ENCODE measurements at regions not wholly inside any gene's neighbourhood (a gene's known extent, or its start where the extent isn't known, plus 50 kb on each side); places are given as distances from the start of the nearest gene placed in this dataset.
"Not testable (repeated sequence)": the region's sequence is repeated elsewhere in the genome, so short reads cannot be mapped to it uniquely, and the experiment has no call there.

DNA sequence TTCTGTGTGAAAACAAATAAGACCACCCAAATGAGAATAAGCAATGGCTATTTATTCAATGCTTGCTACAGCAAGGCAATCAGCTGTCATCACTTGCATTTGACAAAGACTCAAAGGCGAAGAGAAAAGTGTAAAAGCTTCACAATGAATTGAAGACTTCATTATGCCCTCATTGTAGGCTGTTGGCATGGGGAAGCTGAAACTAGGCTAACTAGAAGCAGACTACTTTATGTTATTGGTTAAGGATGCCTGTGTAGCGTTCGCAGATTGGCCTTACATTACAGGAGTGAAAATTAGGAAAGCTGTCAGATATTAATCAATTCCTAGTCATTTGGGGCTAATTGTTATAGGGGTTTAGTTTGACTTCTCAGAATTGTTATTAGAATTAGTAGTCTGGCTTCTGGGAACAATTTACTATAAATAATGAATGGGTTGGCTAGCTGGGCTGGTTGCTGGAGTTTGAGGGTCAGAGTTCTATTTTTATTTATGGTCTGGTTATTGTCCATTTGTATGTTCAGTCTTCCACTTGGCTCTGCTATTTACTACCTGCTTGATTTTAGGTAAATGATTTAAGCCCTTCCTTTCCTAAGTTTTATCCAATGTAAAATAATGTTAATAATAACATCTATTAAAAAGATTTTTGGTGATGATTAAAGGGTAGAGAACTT lies 437.2 kb upstream of the SYT4 start:
- no peak for DNase-seq (ENCODE audit: low read depth, low spot score)

- DNase-seq (ENCODE audit: low read depth, low spot score): no peak
Observed at GRCh38 chr18:43719267-43719795, 442.0 kb upstream of the SYT4 start.

- DNase-seq (ENCODE audit: low read depth, low spot score): no peak
Observed at GRCh38 chr18:43720041-43720440, 442.8 kb upstream of the SYT4 start.

DNA sequence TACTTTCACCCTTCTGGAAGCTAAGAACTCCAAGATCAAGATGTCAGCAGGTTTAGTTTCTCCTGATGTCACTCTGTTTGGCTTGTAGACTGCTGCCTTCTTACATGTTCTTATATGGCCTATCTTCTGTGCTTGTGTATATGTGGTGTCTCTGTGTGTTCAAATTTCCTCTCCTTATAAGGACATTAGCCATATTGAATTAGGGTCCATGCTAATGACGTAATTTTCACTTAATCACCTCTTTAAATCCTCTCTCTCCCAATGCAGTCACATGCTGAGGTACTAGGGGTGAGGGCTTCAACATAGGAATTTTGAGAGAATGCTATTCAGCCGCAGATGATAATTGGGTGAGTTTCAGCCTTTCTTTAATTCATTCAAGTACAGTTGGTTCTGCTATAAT lies 458.3 kb upstream of the SYT4 start:
- DNase-seq (ENCODE audit: low read depth, low spot score): no peak

DNA sequence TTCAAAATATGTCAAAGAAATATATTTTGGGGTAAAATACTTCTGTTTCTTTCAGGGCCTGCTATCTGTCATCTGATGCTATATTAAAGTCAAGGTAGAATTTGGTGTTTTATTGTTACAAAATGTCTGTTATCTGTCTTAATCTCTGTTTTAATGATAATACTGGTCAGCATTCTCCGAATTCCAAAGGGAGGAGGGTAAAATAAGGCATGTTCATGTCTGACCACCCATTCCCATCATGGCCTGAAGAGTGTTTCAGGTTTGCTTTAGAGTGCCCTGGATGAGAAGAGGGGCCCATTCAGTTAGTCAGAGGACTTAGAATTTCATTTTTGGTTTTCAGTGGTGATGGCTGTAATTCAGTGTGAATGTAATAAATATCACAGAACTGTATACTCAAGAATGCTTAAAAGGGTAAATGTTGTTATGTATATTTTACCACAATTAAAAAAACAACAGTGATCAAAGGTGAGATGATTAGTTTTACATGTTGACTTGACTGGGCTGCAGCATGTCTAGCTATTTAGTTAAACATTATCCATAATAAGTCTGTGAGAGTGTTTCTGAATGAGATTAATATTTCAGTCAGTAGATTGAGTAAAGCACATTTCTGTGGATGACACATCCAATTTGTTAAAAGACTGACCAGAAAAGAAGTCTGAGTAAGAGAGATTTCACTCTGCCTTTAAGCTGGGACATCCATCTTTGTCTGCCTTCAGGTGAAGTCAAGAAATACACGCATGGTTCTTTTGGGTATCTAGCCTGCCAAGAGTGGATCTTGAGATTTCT lies 467.9 kb upstream of the SYT4 start:
- no peak for DNase-seq (ENCODE audit: low read depth, low spot score)

GRCh38 chr18:43751203-43751602 lies 473.9 kb upstream of the SYT4 start:
- no peak for DNase-seq (ENCODE audit: low read depth, low spot score)

DNA sequence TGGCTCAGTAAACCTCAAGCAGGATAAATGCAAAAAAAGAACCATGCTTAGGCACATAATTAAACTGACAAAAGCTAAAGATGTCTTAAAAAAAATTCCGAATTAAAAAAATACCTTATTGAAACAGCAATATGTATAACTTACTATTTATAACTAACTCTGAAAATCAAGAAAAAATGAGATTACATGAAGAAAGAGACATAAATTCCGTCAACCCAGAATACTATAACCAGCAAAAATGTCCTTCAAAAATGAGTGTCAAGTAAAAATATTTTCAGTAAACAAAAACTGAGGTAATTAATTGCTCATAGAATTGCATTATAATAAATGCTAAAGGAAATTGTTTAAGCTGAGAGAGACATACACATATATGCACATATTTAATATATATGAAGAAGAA lies 474.5 kb upstream of the SYT4 start:
- no peak for DNase-seq (ENCODE audit: low read depth, low spot score)

DNA sequence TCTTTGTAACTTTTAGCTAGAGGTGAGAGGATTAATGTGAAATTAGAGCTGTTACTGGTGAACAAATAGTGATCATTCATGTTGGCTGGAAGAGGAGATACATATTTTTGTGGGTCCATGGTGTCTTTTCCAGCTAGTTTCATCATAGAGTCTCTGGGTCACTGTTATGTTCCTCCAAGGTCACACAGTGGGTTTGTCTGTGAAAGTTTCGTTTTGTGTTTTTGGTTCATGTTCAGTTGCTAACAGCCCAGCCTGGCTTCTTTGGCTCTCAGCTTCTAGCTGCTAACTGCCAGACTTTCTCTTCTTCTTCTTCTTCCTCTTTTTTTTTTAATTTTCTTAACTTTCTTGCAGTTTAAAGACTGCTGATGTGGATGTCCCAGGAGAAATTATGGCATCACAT lies 480.0 kb upstream of the SYT4 start:
- DNase-seq (ENCODE audit: low read depth, low spot score): no peak

GRCh38 chr18:43758734-43759133 lies 481.4 kb upstream of the SYT4 start:
- DNase-seq (ENCODE audit: low read depth, low spot score): no peak

GRCh38 chr18:43760010-43760409 lies 482.7 kb upstream of the SYT4 start:
- no peak for DNase-seq (ENCODE audit: low read depth, low spot score)

DNA sequence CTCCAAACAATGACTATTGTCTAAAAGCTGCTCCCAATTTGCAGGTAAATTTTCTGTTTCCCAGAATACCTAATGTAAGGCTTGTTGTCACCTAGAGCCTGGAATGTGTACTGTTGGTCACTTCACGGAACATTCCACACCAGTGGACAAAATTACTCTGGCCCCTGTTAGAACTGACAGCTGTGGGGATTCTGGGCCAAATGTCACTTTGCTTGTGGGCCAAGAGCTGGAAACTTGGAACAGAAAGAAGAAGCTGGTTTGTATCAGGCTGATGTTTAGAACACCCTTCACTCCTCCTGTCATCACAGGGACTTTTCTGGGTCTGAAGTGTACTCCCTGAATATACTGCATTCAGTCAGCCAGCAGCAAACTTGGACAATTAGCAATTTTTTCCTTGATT lies 495.6 kb upstream of the SYT4 start:
- DNase-seq (ENCODE audit: low read depth, low spot score): no peak

DNA sequence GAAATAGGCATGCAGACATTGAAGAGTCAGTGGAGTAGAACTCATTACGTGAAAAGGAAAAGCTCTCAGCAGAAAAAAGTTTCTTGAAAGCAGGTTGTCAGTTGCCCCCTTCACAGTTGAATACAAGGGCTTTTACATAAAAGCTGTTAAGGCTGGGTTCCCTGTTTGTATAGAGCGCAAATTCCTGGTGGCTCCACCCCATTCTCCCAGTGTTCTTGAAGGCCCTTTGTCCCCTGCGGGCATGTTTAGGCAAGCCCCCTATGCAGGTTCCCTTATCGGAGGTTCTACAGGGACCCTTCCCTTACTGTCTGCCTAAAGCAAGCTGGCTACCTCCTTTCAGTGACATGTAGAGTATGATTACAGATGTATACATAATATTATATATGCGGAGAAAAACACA lies 497.2 kb upstream of the SYT4 start:
- DNase-seq (ENCODE audit: low read depth, low spot score): no peak

DNA sequence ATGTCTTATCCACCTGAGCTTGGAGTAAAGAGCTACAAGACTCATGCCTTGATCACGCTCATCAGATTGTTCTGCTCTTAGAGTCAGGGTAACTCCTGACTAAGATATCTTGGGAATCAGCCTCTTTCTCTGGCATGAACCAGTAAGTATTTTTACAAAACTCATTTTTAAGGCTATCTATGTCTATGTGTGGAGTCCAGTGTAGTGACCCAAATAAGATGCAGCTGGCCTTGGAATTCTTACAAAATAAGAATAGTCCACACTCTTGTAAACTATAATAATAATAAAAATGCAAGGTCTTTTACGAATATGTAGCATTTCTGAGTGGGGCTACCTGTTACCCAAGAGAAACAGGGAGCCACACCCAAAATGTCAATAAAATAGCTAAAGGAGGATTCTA lies 498.3 kb upstream of the SYT4 start:
- DNase-seq (ENCODE audit: low read depth, low spot score): no peak

- no peak for DNase-seq (ENCODE audit: low read depth, low spot score)
Observed at GRCh38 chr18:43776997-43777396, 499.7 kb upstream of the SYT4 start.

DNA sequence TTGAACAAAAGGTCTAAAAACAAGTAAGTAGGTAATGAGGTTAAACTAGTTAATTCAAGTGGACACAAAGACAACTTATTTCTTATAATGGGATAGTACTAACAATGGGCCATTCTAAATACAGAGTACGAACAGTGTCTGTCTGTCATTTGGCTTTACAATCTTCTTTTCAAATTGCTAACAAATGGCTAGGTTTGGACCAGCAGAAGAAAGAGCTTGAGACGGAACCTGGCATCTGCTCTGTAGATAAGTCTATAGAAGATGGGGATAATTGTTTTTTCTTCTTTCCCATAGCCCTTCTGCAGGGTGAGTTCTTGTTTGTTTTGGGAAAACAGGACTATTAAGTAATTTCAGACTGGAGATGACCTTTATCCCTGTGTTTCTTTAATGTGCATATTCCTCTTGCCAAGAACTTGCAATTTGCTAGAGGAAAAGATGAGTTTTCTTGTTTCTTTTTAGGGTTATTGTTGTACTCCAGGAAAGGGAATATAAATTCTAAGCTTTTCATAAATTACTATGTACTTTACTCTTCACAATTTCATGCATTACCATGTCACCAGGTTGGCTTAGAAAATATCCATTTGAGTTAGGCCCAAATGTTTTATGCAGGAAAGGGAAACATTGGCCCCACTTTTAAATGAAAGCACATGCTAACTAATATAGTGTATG lies 500.5 kb upstream of the SYT4 start:
- no peak for DNase-seq (ENCODE audit: low read depth, low spot score)

DNA sequence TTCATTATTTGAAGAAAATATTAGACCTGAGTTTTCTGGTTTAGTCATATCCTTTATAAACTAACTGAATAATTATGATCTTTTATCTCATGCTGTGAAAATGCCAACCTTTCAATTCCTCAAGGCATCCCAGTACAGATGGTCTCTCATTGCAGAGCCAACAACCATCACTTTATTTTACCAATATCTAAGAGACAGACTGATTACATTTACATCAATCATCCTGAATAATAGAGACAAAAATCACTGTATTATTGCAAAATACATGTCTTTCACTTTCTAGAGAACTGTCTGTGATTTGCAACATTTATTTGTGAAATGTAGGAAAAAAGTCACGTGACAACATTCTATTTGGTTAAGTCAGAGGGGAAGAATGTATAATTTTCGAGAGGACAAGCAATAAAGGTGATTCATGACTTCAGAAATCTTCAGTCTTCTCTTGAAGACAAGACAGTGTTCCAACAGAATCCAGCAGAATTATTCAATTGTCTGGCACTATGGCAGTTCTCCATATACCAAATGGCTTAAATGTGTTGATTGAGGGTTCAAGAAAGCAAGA lies 503.6 kb upstream of the SYT4 start:
- no peak for DNase-seq (ENCODE audit: low read depth, low spot score)

- DNase-seq (ENCODE audit: low read depth, low spot score): no peak
Observed at GRCh38 chr18:43785158-43785557, 507.9 kb upstream of the SYT4 start.

DNA sequence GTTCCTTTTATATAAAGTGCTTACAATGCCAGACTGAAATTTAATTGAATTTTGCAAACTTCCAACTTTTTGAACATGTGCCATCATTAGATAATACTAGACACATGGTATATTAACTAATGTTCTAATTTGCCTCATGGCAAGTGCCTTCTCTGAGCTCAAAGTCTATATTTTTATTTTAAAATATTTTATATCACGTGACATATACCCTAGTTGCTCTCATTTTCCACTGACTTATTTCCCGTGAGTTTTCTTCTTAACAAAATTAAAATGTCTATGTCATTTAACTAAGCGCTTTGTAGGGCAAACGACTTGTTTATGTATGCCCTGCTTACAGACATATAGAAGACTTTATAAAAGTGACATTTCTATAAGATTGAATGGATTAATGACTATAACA lies 509.6 kb upstream of the SYT4 start:
- no peak for DNase-seq (ENCODE audit: low read depth, low spot score)

DNA sequence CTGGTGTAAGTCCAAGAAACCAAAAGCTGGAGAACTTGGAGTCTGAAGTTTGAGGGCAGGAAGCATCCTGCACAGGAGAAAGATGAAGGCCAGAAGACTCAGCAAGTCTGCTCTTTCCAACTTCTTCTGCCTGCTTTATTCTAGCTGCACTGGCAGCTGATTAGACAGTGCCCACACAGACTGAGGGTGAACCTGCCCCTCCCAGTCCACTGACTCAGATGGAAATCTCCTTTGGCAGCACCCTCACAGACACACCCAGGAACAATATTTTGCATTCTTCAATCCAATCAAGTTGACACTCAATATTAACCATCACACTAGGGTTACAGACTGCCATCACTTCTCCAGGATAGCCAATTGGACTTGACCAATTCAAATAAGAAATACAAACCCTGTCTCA lies 510.4 kb upstream of the SYT4 start:
- not testable (repeated sequence) for DNase-seq (ENCODE audit: low read depth, low spot score)

DNA sequence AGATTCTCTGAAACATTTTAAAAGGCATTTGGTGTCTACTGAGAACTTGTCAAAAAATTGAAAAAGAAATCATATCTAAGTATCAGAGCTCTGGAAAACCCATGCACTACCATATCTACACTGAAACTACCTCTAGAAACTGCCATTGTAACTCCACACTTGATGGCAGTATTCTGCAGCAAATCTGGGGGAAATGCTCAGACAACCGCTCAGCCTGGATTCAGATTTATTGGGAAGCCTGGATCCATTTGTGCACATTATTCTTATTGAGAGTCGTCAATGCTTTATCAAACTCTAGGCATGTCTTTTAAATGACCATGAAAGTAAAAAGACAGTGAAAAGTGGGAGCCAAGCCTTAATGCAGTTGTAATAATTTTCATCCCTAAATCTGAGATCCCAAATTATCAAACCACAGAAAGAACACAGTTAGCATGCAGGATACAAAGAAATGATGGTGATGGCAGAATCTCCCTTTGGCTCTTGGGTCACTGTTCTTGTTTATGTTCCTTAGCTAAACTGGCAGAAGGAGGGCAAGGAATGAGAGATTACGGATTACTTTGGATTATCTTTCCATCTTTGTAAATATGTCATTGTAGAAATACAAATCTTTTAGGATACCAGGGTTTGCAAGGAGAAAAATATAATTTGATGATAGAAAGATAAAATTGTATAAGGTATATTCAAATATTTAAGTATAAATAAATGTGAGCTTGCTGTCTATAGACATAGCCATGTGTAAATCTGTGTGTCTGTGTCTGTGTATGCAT lies 512.1 kb upstream of the SYT4 start:
- peak; percentile 16 for DNase-seq (ENCODE audit: low read depth, low spot score)

- DNase-seq (ENCODE audit: low read depth, low spot score): no peak
Observed at GRCh38 chr18:43793910-43794309, 516.6 kb upstream of the SYT4 start.

- no peak for DNase-seq (ENCODE audit: low read depth, low spot score)
Observed at GRCh38 chr18:43794363-43794762, 517.1 kb upstream of the SYT4 start.
